Thyroid gland (tissue), 4 donors: ENCODE measurements at regions not wholly inside any gene's neighbourhood (a gene's known extent, or its start where the extent isn't known, plus 50 kb on each side); places are given as distances from the start of the nearest gene placed in this dataset.

Experiments
- POLR2A ChIP-seq, 2 donors: fragments of 450-650 bp; IDR thresholded peaks; one replicate each; pipeline ENCODE4 v1.6.1; 2017; ENCODE audit warnings: antibody characterized with exemption in 2 of 2, mild to moderate bottlenecking in 2 of 2, moderate library complexity in 1 of 2
- TF ChIP-seq, protein P1 (sequence below), 6 experiments: fragments of 200-600 bp in 3 of 6; fragments of 450-650 bp in 3 of 6; sonication (generic) in 3 of 6; IDR thresholded peaks; one replicate each; pipeline ENCODE4 v1.5.1; 2016 to 2019; ENCODE audit warnings: antibody characterized with exemption in 6 of 6, mild to moderate bottlenecking in 2 of 6, inconsistent platforms in 1 of 6, moderate library complexity in 1 of 6

DNA sequence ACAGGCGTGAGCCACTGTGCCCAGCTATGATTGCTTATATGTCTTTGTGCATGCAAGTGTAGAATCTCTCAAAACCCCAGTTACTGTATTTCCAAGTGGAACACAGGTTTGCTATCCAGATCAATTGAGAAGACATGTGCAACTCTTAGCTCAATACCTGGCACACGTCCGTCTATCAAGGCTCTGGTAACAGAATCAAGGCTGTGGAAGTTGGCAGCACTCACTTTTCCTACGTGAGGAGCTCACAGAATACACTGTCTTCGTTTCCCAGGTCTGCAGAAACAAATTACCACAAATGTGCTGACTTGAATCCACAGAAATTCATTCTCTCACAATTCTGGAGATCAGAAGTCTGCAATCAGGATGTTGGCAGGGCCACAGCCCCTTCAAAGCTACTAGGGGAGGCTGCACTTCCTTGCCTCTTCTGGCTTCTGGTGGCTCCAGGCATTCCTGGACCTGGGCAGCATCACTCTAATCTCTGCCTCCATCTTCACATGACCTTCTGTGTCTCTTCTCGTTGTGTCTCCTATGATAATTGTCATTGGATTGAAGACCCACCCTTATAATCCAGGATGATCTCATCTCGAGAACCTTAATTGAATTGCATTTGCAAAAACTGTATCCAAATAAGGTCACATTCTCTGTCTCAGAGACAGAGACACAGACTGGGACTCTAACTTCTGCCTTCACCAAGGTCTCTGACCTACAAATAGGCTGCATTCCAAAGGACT, 84.8 kb upstream of the C7orf33 start:
- TF ChIP-seq, protein P1, sequence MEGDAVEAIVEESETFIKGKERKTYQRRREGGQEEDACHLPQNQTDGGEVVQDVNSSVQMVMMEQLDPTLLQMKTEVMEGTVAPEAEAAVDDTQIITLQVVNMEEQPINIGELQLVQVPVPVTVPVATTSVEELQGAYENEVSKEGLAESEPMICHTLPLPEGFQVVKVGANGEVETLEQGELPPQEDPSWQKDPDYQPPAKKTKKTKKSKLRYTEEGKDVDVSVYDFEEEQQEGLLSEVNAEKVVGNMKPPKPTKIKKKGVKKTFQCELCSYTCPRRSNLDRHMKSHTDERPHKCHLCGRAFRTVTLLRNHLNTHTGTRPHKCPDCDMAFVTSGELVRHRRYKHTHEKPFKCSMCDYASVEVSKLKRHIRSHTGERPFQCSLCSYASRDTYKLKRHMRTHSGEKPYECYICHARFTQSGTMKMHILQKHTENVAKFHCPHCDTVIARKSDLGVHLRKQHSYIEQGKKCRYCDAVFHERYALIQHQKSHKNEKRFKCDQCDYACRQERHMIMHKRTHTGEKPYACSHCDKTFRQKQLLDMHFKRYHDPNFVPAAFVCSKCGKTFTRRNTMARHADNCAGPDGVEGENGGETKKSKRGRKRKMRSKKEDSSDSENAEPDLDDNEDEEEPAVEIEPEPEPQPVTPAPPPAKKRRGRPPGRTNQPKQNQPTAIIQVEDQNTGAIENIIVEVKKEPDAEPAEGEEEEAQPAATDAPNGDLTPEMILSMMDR (IDR thresholded peaks at IDR 0.05), result no peak
- no peak for TF ChIP-seq POLR2A (IDR thresholded peaks at IDR 0.05)
